BLaER1 (cell line): ENCODE measurements at regions not wholly inside any gene's neighbourhood (a gene's known extent, or its start where the extent isn't known, plus 50 kb on each side); places are given as distances from the start of the nearest gene placed in this dataset.

Experiments used
- H3K27ac ChIP-seq: shearing (Covaris generic); formaldehyde crosslinking; 2 replicates; pipeline ENCODE4 v1.8.1; 2022
- H3K27me3 ChIP-seq: shearing (Covaris generic); formaldehyde crosslinking; 2 replicates; pipeline ENCODE4 v1.8.1; 2022
- H3K36me3 ChIP-seq: shearing (Covaris generic); formaldehyde crosslinking; 2 replicates; pipeline ENCODE4 v1.8.1; 2022
- H3K4me1 ChIP-seq: shearing (Covaris generic); formaldehyde crosslinking; 2 replicates; pipeline ENCODE4 v1.8.1; 2022
- H3K4me2 ChIP-seq: shearing (Covaris generic); formaldehyde crosslinking; 2 replicates; pipeline ENCODE4 v1.8.1; 2022
- H3K4me3 ChIP-seq: shearing (Covaris generic); formaldehyde crosslinking; 2 replicates; pipeline ENCODE4 v1.8.1; 2022
- H3K9ac ChIP-seq: shearing (Covaris generic); formaldehyde crosslinking; 2 replicates; pipeline ENCODE4 v1.8.1; 2022
- H3K9me3 ChIP-seq: shearing (Covaris generic); formaldehyde crosslinking; 2 replicates; pipeline ENCODE4 v1.8.1; 2022
- H4K20me1 ChIP-seq: shearing (Covaris generic); formaldehyde crosslinking; 2 replicates; pipeline ENCODE4 v1.8.1; 2022
- Cebpa-rat ChIP-seq: shearing (Covaris generic); IDR thresholded peaks from 2 replicates; pipeline ENCODE4 v1.8.1; 2022

DNA sequence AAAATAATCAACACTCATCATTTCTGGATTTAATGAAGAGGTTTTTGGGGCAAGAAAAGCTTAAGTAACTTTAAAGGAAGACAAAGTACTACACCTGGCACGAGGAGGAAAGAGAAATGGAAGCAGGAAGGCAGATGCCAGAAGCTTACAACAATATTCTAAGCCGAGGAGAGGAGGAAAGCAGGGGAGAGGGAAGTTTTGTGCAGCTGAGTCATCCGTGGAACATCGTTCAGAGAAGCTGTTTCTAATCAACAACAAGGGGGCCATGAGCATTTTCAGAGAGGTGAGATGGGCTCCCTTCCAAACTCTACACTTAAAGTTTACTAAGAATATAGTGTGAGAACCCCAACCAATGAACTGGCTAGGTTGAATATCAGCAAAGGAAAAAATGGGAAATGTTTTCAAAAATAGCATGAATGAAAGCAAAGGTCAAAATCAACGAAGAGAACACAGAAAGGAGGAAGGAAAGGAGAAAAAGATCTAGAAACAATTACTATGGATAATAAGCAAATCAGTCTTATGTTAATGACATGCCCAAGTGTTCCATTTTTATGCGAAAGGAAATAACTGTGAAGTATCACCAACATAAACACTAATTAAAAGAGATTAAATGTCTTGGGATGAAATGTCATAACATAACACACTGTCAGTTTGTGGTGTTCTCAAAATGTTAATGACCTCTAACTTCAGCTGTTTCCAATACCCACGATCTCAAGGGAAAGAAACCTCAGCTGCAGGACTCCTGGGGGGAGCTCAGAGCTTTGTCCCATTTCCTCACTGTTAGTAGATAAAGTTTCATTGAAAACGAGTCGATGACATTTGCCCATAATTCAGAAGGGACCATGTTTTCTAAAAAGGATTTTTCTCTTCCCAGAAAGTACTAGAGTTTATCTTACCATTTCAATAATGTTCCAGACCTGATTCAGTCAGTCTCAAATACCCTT, 203.4 kb upstream of the STXBP5 start:
- no peaks in the 10 kb centered on the region for H3K36me3 ChIP-seq
- no peaks in the 10 kb centered on the region for H4K20me1 ChIP-seq
- no peak overlapping the region for H3K4me2 ChIP-seq
- no peak overlapping the region for H3K4me3 ChIP-seq
- no peak overlapping the region for H3K27ac ChIP-seq
- no peaks in the 10 kb centered on the region for H3K9me3 ChIP-seq
- H3K4me1 ChIP-seq = peaks cover 8% of the 10 kb centered on the region
- TF ChIP-seq Cebpa-rat = no peak
- no peak overlapping the region for H3K9ac ChIP-seq
- H3K27me3 ChIP-seq = no peaks in the 10 kb centered on the region

DNA sequence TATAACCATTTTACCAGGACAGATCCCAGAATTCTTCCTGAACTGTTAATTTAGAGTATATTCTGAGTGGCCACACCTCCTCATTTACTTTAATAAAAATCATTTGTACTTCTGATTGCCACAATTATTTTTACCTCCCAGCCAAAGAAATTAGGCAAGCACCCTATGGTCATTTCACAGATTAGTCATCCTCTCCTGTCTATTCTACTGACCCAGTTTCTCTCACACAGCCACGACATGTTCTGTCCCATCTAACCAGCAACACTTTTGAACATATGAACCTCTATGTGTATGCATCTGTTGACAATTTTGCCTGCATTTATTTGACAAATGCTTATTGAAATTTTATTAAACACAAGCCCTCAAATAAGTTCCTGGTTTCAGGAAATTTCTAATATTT, 202.6 kb upstream of the STXBP5 start:
- Histone ChIP-seq H4K20me1 (no peaks in the 10 kb centered on the region), H3K4me3 (no peak overlapping the region), H3K4me1 (peaks cover 8% of the 10 kb centered on the region), H3K9ac (no peak overlapping the region), H3K36me3 (no peaks in the 10 kb centered on the region), H3K9me3 (no peaks in the 10 kb centered on the region), H3K4me2 (no peak overlapping the region), H3K27ac (no peak overlapping the region), H3K27me3 (no peaks in the 10 kb centered on the region)
- TF ChIP-seq Cebpa-rat = no peak

DNA sequence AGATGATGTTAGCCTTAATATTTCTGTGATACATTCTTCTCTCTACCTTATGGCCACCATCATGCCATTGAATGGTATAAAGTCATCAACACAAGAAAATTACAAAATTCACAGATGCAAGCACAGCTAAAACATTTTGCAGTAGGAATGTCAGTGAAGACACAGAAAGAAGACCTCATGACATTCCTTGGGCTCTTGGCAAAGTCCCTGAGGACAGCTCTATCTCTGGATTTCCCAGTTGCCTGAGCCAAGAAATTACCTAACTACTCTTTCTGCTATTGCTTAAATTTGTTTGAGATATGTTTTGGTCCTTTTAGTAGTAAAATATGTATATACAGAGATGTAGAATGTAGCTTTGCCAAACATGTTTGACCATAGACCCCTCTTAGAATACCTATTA, 201.0 kb upstream of the STXBP5 start:
- Histone ChIP-seq H3K4me2 (no peak overlapping the region), H3K9me3 (no peaks in the 10 kb centered on the region), H3K9ac (no peak overlapping the region), H3K4me1 (peaks cover 8% of the 10 kb centered on the region), H3K36me3 (no peaks in the 10 kb centered on the region), H3K27me3 (no peaks in the 10 kb centered on the region), H4K20me1 (no peaks in the 10 kb centered on the region), H3K27ac (no peak overlapping the region), H3K4me3 (no peak overlapping the region)
- no peak for TF ChIP-seq Cebpa-rat

DNA sequence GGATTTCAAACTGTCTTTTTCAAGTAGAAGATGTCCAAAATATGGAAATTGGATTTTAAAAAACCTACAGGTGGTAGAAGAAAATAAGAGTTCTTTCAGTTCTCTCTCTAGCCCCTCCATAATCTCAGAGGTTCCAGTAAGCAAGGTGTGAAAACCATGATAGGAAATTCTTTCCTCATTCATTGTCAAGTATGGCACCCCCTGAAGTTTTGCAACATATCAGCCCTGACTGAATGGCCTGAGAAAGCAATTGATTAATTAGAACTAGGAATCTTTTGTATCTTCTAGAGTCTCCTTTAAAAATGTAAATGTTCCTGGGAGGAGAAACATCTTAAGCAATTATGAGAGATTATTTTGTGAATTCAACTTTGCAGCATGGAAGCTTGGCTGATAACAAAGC, 198.7 kb upstream of the STXBP5 start:
- no peak overlapping the region for H3K9ac ChIP-seq
- peaks cover 8% of the 10 kb centered on the region for H3K4me1 ChIP-seq
- no peak overlapping the region for H3K4me2 ChIP-seq
- H3K36me3 ChIP-seq = no peaks in the 10 kb centered on the region
- no peak overlapping the region for H3K27ac ChIP-seq
- no peaks in the 10 kb centered on the region for H3K27me3 ChIP-seq
- no peak overlapping the region for H3K4me3 ChIP-seq
- TF ChIP-seq Cebpa-rat = no peak
- no peaks in the 10 kb centered on the region for H4K20me1 ChIP-seq
- no peaks in the 10 kb centered on the region; the same call in 1 of the 2 replicates for H3K9me3 ChIP-seq

DNA sequence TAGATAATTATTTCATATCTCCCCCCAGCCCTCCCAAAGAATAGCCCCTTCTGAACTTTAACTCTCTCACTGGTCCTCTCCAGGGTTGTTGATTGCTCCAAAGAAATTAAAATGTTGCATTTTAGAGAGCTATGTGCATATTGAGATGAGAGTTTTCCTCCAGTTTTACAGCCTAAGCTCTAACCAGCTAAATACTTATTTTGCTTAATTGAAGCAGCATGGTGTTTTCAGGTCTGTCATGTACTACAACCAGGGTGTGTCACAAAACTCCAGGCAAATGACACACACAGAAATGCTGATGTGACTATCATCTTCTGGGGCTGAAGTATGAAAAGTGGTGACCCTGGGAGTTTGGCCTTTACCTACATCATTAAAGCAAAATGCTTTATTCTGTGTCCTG, 196.8 kb upstream of the STXBP5 start:
- Histone ChIP-seq H3K27me3 (no peaks in the 10 kb centered on the region), H3K4me3 (no peak overlapping the region), H3K4me1 (no peaks in the 10 kb centered on the region), H4K20me1 (no peaks in the 10 kb centered on the region), H3K9me3 (no peaks in the 10 kb centered on the region; the same call in 1 of the 2 replicates), H3K9ac (no peak overlapping the region), H3K36me3 (no peaks in the 10 kb centered on the region), H3K4me2 (no peak overlapping the region), H3K27ac (no peak overlapping the region)
- TF ChIP-seq Cebpa-rat = no peak

DNA sequence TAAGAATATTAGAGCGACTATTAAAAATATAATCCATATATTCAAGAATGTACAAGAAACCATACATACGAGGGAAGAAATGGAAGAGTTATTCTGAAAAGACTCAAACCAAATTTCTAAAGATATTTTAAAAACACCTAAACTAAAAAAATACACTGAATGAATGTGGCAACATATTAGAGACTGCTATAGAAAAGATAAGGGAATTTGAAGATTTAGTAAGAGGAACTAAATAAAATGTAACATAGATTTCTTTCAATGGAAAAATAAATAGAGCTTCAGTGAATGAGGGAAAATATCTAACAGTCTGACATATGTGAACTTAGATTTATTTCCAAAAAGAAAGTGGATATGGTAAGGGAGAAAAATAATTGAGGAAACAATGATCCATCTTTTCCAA, 194.9 kb upstream of the STXBP5 start:
- no peak for TF ChIP-seq Cebpa-rat
- Histone ChIP-seq H4K20me1 (no peaks in the 10 kb centered on the region), H3K36me3 (no peaks in the 10 kb centered on the region)

DNA sequence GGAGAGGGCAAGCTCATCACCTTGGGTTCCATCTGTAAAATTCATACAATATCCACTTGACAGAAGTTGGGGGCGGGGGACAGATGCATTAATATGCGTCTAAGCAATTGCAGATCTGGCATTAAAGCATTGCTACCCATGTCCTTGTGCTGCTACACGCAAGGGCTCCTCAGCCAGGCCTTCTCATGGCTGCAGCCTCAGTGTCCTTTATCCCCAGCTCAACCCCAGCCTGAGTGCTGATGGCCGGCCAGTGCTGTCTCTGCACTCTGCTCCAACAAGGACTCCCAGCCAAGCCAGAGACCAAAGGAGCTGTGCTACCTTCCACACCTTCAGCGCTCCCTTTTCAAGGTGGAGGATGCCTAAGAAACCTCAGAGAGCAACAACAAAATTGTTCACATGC, 188.5 kb upstream of the STXBP5 start:
- Histone ChIP-seq H3K36me3 (no peaks in the 10 kb centered on the region), H3K4me2 (no peak overlapping the region), H3K9me3 (no peaks in the 10 kb centered on the region), H3K27ac (no peak overlapping the region), H3K4me3 (no peak overlapping the region), H3K4me1 (no peaks in the 10 kb centered on the region), H4K20me1 (no peaks in the 10 kb centered on the region), H3K9ac (no peak overlapping the region), H3K27me3 (no peaks in the 10 kb centered on the region)
- TF ChIP-seq Cebpa-rat = no peak

More for the DNA sequence above, 194.9 kb upstream of the STXBP5 start:
- H3K4me3 ChIP-seq = no peak overlapping the region
- no peak overlapping the region for H3K9ac ChIP-seq
- H3K4me2 ChIP-seq = no peak overlapping the region
- H3K27ac ChIP-seq = no peak overlapping the region
- H3K9me3 ChIP-seq = no peaks in the 10 kb centered on the region; the same call in 1 of the 2 replicates
- H3K4me1 ChIP-seq = no peaks in the 10 kb centered on the region
- H3K27me3 ChIP-seq = no peaks in the 10 kb centered on the region

DNA sequence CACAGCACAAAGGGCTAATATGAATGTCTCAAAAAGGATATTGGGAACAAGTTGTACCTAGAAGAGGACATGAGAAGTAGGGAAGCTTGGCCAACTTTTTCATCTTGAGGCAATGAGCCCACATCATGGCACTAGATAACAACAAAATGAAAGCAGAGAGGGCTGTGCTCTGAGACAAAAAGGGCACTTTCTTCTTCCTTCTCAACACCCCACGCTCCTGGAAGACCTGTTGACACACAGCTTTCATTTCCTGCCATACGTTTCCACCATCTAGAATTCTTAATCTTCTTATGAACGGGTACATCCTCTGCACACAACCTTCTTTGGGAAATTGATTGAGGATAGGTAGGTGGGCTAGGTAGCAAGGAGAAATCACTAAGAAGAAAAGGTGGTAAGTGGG, 187.8 kb upstream of the STXBP5 start:
- Histone ChIP-seq H3K4me3 (no peak overlapping the region), H3K27me3 (no peaks in the 10 kb centered on the region), H3K9me3 (no peaks in the 10 kb centered on the region), H3K4me1 (no peaks in the 10 kb centered on the region), H3K4me2 (no peak overlapping the region), H3K27ac (no peak overlapping the region), H4K20me1 (no peaks in the 10 kb centered on the region), H3K9ac (no peak overlapping the region), H3K36me3 (no peaks in the 10 kb centered on the region)
- TF ChIP-seq Cebpa-rat = no peak

DNA sequence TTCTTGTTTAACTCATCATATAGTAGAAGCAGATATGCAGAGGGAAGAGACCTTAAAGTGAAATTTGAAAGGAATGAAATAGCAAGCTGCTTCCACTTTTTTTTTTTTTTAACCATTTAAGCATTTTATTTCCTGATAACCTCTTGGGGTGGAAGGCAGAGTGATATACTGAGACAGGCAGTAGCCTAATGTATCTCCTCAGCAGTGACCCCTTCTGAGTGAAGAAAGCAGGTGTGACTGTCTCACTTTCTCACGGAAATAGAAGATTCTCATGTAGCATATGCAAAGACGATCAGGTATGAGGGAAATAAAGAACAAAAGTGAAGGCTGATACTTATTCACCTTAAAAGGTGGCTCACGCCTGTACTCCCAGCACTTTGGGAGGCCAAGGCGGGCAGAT, 187.1 kb upstream of the STXBP5 start:
- H3K27me3 ChIP-seq = no peaks in the 10 kb centered on the region
- H3K4me1 ChIP-seq = no peaks in the 10 kb centered on the region
- H3K36me3 ChIP-seq = no peaks in the 10 kb centered on the region
- no peak overlapping the region for H3K27ac ChIP-seq
- H3K9ac ChIP-seq = no peak overlapping the region
- H3K4me2 ChIP-seq = no peak overlapping the region
- TF ChIP-seq Cebpa-rat = no peak
- no peak overlapping the region for H3K4me3 ChIP-seq
- no peaks in the 10 kb centered on the region for H4K20me1 ChIP-seq
- no peaks in the 10 kb centered on the region for H3K9me3 ChIP-seq

DNA sequence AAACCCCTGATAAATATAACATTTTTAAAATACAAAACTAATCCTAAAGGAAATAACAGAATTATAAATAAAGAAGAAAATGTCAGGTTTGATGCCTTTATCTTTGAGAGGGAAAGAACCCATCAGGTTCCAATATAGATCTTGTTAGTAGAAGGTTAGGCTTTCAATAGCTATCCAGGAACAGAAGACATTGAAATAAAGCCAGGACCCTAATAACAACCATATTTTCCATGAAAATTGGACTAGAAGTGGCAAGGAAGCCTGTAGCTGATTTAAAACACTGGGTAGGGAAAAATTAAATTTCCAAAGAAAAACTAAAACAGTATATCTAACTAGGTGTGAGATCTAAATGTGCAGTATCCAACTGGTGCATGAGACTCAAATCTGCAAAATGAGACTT, 185.2 kb upstream of the STXBP5 start:
- H3K9me3 ChIP-seq = no peaks in the 10 kb centered on the region
- H3K27ac ChIP-seq = no peak overlapping the region
- H3K4me1 ChIP-seq = no peaks in the 10 kb centered on the region
- no peak overlapping the region for H3K4me3 ChIP-seq
- no peak for TF ChIP-seq Cebpa-rat
- no peaks in the 10 kb centered on the region for H4K20me1 ChIP-seq
- no peak overlapping the region for H3K4me2 ChIP-seq
- no peaks in the 10 kb centered on the region for H3K36me3 ChIP-seq
- no peak overlapping the region for H3K9ac ChIP-seq
- H3K27me3 ChIP-seq = no peaks in the 10 kb centered on the region
